ENCODE measurements at regions not wholly inside any gene's neighbourhood (a gene's known extent, or its start where the extent isn't known, plus 50 kb on each side); places are given as distances from the start of the nearest gene placed in this dataset.

DNA sequence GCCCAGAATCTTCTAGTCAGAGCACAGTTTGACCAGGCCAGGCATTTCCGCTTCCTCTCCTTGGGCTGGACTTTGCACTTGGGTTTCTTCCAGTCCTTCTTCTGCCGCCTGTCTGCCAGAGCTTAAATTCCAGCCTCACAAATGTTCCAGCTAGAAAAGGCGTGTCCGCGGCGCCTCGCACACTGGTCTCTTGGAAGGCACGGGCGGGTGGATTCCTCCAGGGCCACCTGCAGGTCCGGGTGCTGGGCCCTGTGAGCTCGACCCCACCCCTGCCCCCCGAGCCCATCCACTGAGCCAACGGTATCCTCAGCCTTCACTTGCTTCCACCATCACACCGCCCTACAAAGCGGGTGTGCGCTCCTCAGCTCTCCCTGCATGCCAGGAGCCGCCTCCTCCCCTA is 2026.5 kb downstream of the TP53TG3F start:
- ATAC-seq (no peak), DNase-seq (ENCODE audit: low read depth, low spot score) (no peak)
- H3K4me3 ChIP-seq (ENCODE audit: low read depth in 2 of 2, low read length in 2 of 2), result no peak overlapping the region
- in situ Hi-C loops (cut with HindIII; ENCODE audit: low pct_unique_long_range_greater_than_20kb, low sequenced_read_pairs) (no loop called here), intact Hi-C loops (cut with micrococcal nuclease; ENCODE audit: unreplicated experiment) (loop anchor here (10.0 kb wide), 1 partner anchor 59 kb away; no protein-coding TSS in a partner anchor)
- H3K36me3 ChIP-seq (ENCODE audit: control insufficient read depth, insufficient read depth, low read length), result no peaks in the 10 kb centered on the region
- H3K27ac ChIP-seq (ENCODE audit: low read length), result no peak overlapping the region
- no TSS peak for BruUV-seq (replicated peaks)
- TF ChIP-seq REST (IDR thresholded peaks at IDR 0.05; ENCODE audit: insufficient read depth in 1 of 2, low read depth in 2 of 2, low read length in 1 of 2) (no peak), TCF7L2 (IDR thresholded peaks at IDR 0.05; ENCODE audit: low read depth, low read length) (no peak), POLR2AphosphoS5 (IDR thresholded peaks at IDR 0.05; ENCODE audit: low read depth, low read length) (no peak), SIN3A (IDR thresholded peaks at IDR 0.05; ENCODE audit: borderline replicate concordance, insufficient read depth, low read depth, low read length) (no peak)
- TF ChIP-seq, protein P1, sequence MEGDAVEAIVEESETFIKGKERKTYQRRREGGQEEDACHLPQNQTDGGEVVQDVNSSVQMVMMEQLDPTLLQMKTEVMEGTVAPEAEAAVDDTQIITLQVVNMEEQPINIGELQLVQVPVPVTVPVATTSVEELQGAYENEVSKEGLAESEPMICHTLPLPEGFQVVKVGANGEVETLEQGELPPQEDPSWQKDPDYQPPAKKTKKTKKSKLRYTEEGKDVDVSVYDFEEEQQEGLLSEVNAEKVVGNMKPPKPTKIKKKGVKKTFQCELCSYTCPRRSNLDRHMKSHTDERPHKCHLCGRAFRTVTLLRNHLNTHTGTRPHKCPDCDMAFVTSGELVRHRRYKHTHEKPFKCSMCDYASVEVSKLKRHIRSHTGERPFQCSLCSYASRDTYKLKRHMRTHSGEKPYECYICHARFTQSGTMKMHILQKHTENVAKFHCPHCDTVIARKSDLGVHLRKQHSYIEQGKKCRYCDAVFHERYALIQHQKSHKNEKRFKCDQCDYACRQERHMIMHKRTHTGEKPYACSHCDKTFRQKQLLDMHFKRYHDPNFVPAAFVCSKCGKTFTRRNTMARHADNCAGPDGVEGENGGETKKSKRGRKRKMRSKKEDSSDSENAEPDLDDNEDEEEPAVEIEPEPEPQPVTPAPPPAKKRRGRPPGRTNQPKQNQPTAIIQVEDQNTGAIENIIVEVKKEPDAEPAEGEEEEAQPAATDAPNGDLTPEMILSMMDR (IDR thresholded peaks at IDR 0.05), result no peak
- H3K27me3 ChIP-seq (ENCODE audit: control insufficient read depth, insufficient read depth, low read length), result no peaks in the 10 kb centered on the region
- H3K4me1 ChIP-seq (ENCODE audit: control insufficient read depth, insufficient read depth, low read length), result no peaks in the 10 kb centered on the region
- CTCF ChIA-PET, result no interaction called here
- no peaks in the 10 kb centered on the region for H3K9me3 ChIP-seq (ENCODE audit: control insufficient read depth, insufficient read depth, low read depth, low read length)
- POLR2A ChIA-PET, result no interaction called here

GRCh38 chr16:35492225-35492624 is 2032.8 kb downstream of the TP53TG3F start:
- Histone ChIP-seq H3K27me3 (ENCODE audit: control insufficient read depth, insufficient read depth, low read length) (no peaks in the 10 kb centered on the region), H3K4me1 (ENCODE audit: control insufficient read depth, insufficient read depth, low read length) (no peaks in the 10 kb centered on the region), H3K27ac (ENCODE audit: low read length) (no peak overlapping the region), H3K36me3 (ENCODE audit: control insufficient read depth, insufficient read depth, low read length) (no peaks in the 10 kb centered on the region), H3K4me3 (ENCODE audit: low read depth in 2 of 2, low read length in 2 of 2) (no peak overlapping the region; a peak in 1 of 4 replicates), H3K9me3 (ENCODE audit: control insufficient read depth, insufficient read depth, low read depth, low read length) (no peaks in the 10 kb centered on the region)
- in situ Hi-C loops (cut with HindIII; ENCODE audit: low pct_unique_long_range_greater_than_20kb, low sequenced_read_pairs) (no loop called here), intact Hi-C loops (cut with micrococcal nuclease; ENCODE audit: unreplicated experiment) (no loop called here)
- no peak for TF ChIP-seq POLR2AphosphoS5 (IDR thresholded peaks at IDR 0.05; ENCODE audit: low read depth, low read length)
- no peak for TF ChIP-seq REST (IDR thresholded peaks at IDR 0.05; ENCODE audit: insufficient read depth in 1 of 2, low read depth in 2 of 2, low read length in 1 of 2)
- TF ChIP-seq, protein P1 (IDR thresholded peaks at IDR 0.05), result no peak
- no peak for TF ChIP-seq TCF7L2 (IDR thresholded peaks at IDR 0.05; ENCODE audit: low read depth, low read length)
- TF ChIP-seq SIN3A (IDR thresholded peaks at IDR 0.05; ENCODE audit: borderline replicate concordance, insufficient read depth, low read depth, low read length), result no peak
- ChIA-PET CTCF (no interaction called here), POLR2A (no interaction called here)
- DNase-seq (ENCODE audit: low read depth, low spot score) (no peak), ATAC-seq (no peak)
- no TSS peak for BruUV-seq (replicated peaks)

Measured in Panc1 (cell line).